H1 (cell line): ENCODE measurements at regions not wholly inside any gene's neighbourhood (a gene's known extent, or its start where the extent isn't known, plus 50 kb on each side); places are given as distances from the start of the nearest gene placed in this dataset.

Experiments
- CTCF ChIA-PET: fragments of 300-600 bp; sonication (Branson Sonifier 250); formaldehyde crosslinking; loops from one replicate; lab custom pipeline; 2021; ENCODE audit not compliant: partially characterized antibody; lab: Charles Lee
- POLR2A ChIA-PET: fragments of 300-600 bp; sonication (Branson Sonifier 250); formaldehyde crosslinking; loops from one replicate; lab custom pipeline; 2021; ENCODE audit warnings: inconsistent platforms; ENCODE audit not compliant: partially characterized antibody; lab: Charles Lee
- DNase-seq, 2 experiments: peaks; one replicate each; pipeline versions ENCODE4 v3.0.0 to v3.0.0-alpha.2; 2010 to 2022; ENCODE audit warnings: low spot score in 2 of 2, low read depth in 1 of 2, mixed read lengths in 1 of 2
- FAIRE-seq: peaks from 2 replicates; lab custom pipeline; 2011; peaks lifted over from hg19 to GRCh38; lab: Jason Lieb, UNC
- H2AFZ ChIP-seq: 2 replicates; pipeline ENCODE4 v1.8.1; 2012; ENCODE audit warnings: low read length, inconsistent platforms
- H2AK5ac ChIP-seq: 2 replicates; pipeline ENCODE4 v1.6.1; 2013; ENCODE audit warnings: low read depth, low read length
- H2BK120ac ChIP-seq: replicated peaks from 2 replicates; pipeline ENCODE3; 2013; ENCODE audit warnings: low read depth, low read length, inconsistent platforms
- H2BK12ac ChIP-seq: 2 replicates; pipeline ENCODE4 v1.6.1; 2013; ENCODE audit warnings: low read depth, low read length
- H2BK15ac ChIP-seq: 2 replicates; pipeline ENCODE4 v1.6.1; 2013; ENCODE audit warnings: low read length
- H2BK20ac ChIP-seq: 2 replicates; pipeline ENCODE4 v1.6.1; 2013; ENCODE audit warnings: low read length
- H2BK5ac ChIP-seq: 2 replicates; pipeline ENCODE4 v1.6.1; 2013; ENCODE audit warnings: low read depth, low read length
- H3K14ac ChIP-seq: 2 replicates; pipeline ENCODE4 v1.6.1; 2013; ENCODE audit warnings: inconsistent platforms; ENCODE audit not compliant: insufficient read length
- H3K18ac ChIP-seq: 2 replicates; pipeline ENCODE4 v1.6.1; 2013; ENCODE audit warnings: low read length; ENCODE audit errors: extremely low read depth
- H3K23ac ChIP-seq: 2 replicates; pipeline ENCODE4 v1.6.1; 2013; ENCODE audit warnings: inconsistent platforms; ENCODE audit not compliant: insufficient read length
- H3K23me2 ChIP-seq: 2 replicates; pipeline ENCODE4 v1.6.1; 2013; ENCODE audit warnings: low read depth, low read length
- H3K27ac ChIP-seq: 2 replicates; pipeline ENCODE4 v1.6.1; 2011; ENCODE audit warnings: low read depth, low read length, inconsistent platforms
- H3K27me3 ChIP-seq, 4 experiments: replicated peaks in 1 of 4; 1 replicate in 1 of 4; 2 replicates in 3 of 4; pipeline versions ENCODE4 v1.6.1 to v1.8.1; 2011 to 2013; ENCODE audit warnings: low read length in 3 of 4, mild to moderate bottlenecking in 3 of 4, inconsistent platforms in 2 of 4, mixed read lengths in 2 of 4, moderate library complexity in 1 of 4; ENCODE audit not compliant: control insufficient read depth in 3 of 4, insufficient read depth in 3 of 4; ENCODE audit errors: extremely low read depth in 1 of 4
- H3K36me3 ChIP-seq, 4 experiments: 2 replicates each; pipeline versions ENCODE4 v1.6.1 to v1.8.1; 2011 to 2013; ENCODE audit warnings: mild to moderate bottlenecking in 4 of 4, low read length in 3 of 4, moderate library complexity in 2 of 4, control low read depth in 1 of 4, inconsistent platforms in 1 of 4; ENCODE audit not compliant: insufficient read depth in 4 of 4, control insufficient read depth in 2 of 4
- H3K4ac ChIP-seq: replicated peaks from 2 replicates; pipeline ENCODE3; 2013; ENCODE audit warnings: low read length, low read depth, mixed read lengths, inconsistent platforms; ENCODE audit not compliant: insufficient read length
- H3K4me1 ChIP-seq, 4 experiments: replicated peaks in 1 of 4; 1 replicate in 1 of 4; 2 replicates in 3 of 4; pipeline versions ENCODE4 v1.6.1 to v1.8.1; 2011 to 2013; ENCODE audit warnings: low read length in 3 of 4, inconsistent platforms in 2 of 4, mixed read lengths in 1 of 4; ENCODE audit not compliant: insufficient read depth in 4 of 4, control insufficient read depth in 3 of 4
- H3K4me2 ChIP-seq, 2 experiments: 2 replicates each; pipeline versions ENCODE4 v1.6.1 to v1.8.1; 2011 to 2013; ENCODE audit warnings: low read depth in 2 of 2, low read length in 2 of 2, control low read depth in 1 of 2, inconsistent platforms in 1 of 2, mild to moderate bottlenecking in 1 of 2; ENCODE audit not compliant: insufficient read depth in 1 of 2
- H3K4me3 ChIP-seq, 4 experiments: fragments of 200-600, 300-600 bp in 1 of 4; sonication (generic), shearing (Covaris generic), sonication (Bioruptor Twin) in 1 of 4; 2 replicates each; pipeline versions ENCODE4 v1.5.1 to v1.8.1; 2011 to 2016; ENCODE audit warnings: low read length in 4 of 4, low read depth in 3 of 4, control low read depth in 2 of 4, inconsistent platforms in 2 of 4, mild to moderate bottlenecking in 2 of 4, mixed read lengths in 1 of 4, moderate library complexity in 1 of 4; ENCODE audit not compliant: insufficient read depth in 2 of 4; ENCODE audit errors: extremely low read depth in 1 of 4
- H3K56ac ChIP-seq: replicated peaks from 2 replicates; pipeline ENCODE3; 2013; ENCODE audit warnings: low read depth, mild to moderate bottlenecking, mixed read lengths, low read length, inconsistent platforms; ENCODE audit not compliant: insufficient read length
- H3K79me1 ChIP-seq: 2 replicates; pipeline ENCODE4 v1.6.1; 2013; ENCODE audit warnings: low read depth, low read length, control low read depth
- H3K79me2 ChIP-seq, 2 experiments: 2 replicates each; pipeline versions ENCODE4 v1.6.1 to v1.8.1; 2012 to 2013; ENCODE audit warnings: low read length in 2 of 2, mild to moderate bottlenecking in 2 of 2, inconsistent platforms in 1 of 2; ENCODE audit not compliant: insufficient read depth in 2 of 2, control insufficient read depth in 1 of 2
- H3K9ac ChIP-seq, 4 experiments: replicated peaks in 1 of 4; 1 replicate in 1 of 4; 2 replicates in 3 of 4; pipeline versions ENCODE4 v1.6.1 to v1.8.1; 2011 to 2013; ENCODE audit warnings: low read depth in 3 of 4, low read length in 3 of 4, control low read depth in 2 of 4, mild to moderate bottlenecking in 2 of 4, moderate library complexity in 2 of 4, inconsistent platforms in 1 of 4; ENCODE audit errors: extremely low read depth in 1 of 4
- H3K9me3 ChIP-seq, 2 experiments: 2 replicates each; pipeline versions ENCODE4 v1.6.1 to v1.8.1; 2012 to 2013; ENCODE audit warnings: mild to moderate bottlenecking in 2 of 2, moderate library complexity in 2 of 2, control low read depth in 1 of 2, inconsistent platforms in 1 of 2, low read depth in 1 of 2, low read length in 1 of 2, mixed read lengths in 1 of 2; ENCODE audit not compliant: insufficient read depth in 2 of 2
- H4K20me1 ChIP-seq, 2 experiments: replicated peaks in 1 of 2; 2 replicates each; pipeline versions ENCODE3 to v1.8.1; 2011 to 2013; ENCODE audit warnings: inconsistent platforms in 2 of 2, low read length in 2 of 2, mild to moderate bottlenecking in 1 of 2; ENCODE audit not compliant: insufficient read depth in 2 of 2, control insufficient read depth in 1 of 2
- H4K5ac ChIP-seq: 2 replicates; pipeline ENCODE4 v1.6.1; 2013; ENCODE audit warnings: low read length, low read depth, mixed read lengths, inconsistent platforms; ENCODE audit not compliant: insufficient read length
- H4K8ac ChIP-seq: 2 replicates; pipeline ENCODE4 v1.8.0; 2013; ENCODE audit warnings: mild to moderate bottlenecking, moderate library complexity, low read length, inconsistent platforms; ENCODE audit not compliant: insufficient read depth; ENCODE audit errors: extremely low read depth
- H4K91ac ChIP-seq: replicated peaks from 2 replicates; pipeline ENCODE3; 2013; ENCODE audit warnings: low read length, mixed read lengths, inconsistent platforms; ENCODE audit not compliant: insufficient read length
- CBX5 ChIP-seq: fragments of 300-800, 300-1000 bp; sonication (generic); IDR thresholded peaks from 2 replicates; pipeline ENCODE4 v1.7.1; 2016; ENCODE audit warnings: antibody characterized with exemption, low read length, low read depth
- EZH2 ChIP-seq: fragments of 200-600 bp; sonication (generic); IDR thresholded peaks from 2 replicates; pipeline ENCODE4 v1.7.1; 2012; ENCODE audit warnings: low read depth, mild to moderate bottlenecking, moderate library complexity, low read length, inconsistent platforms; ENCODE audit not compliant: severe bottlenecking
- FOSL1 ChIP-seq: IDR thresholded peaks from 2 replicates; pipeline ENCODE4 v1.6.1; 2011; ENCODE audit warnings: mild to moderate bottlenecking, low read depth, low read length, moderate library complexity; ENCODE audit not compliant: insufficient read depth
- GABPA ChIP-seq: IDR thresholded peaks from 2 replicates; pipeline ENCODE4 v1.6.1; 2011; ENCODE audit warnings: mild to moderate bottlenecking, low read length, moderate library complexity, borderline replicate concordance; ENCODE audit not compliant: insufficient read depth
- KDM4A ChIP-seq: IDR thresholded peaks from one replicate; pipeline ENCODE4 v1.7.1; 2012; ENCODE audit warnings: low read depth, mild to moderate bottlenecking, moderate library complexity, low read length, inconsistent platforms; ENCODE audit not compliant: severe bottlenecking
- KDM5A ChIP-seq: fragments of 200-600 bp; IDR thresholded peaks from 2 replicates; pipeline ENCODE4 v1.7.1; 2012; ENCODE audit warnings: mild to moderate bottlenecking, low read length, inconsistent platforms, mixed read lengths
- RAD21 ChIP-seq, 2 experiments: IDR thresholded peaks in 1 of 2; conservative IDR thresholded peaks in 1 of 2; 2 replicates each; pipeline ENCODE4 v1.6.1; 2011; ENCODE audit warnings: low read depth in 2 of 2, low read length in 2 of 2, improper control_type of control experiment in 1 of 2, inconsistent platforms in 1 of 2, mild to moderate bottlenecking in 1 of 2, moderate library complexity in 1 of 2
- RFX5 ChIP-seq: IDR thresholded peaks from 2 replicates; pipeline ENCODE4 v1.6.1; 2011; ENCODE audit warnings: low read depth, low read length, improper control_type of control experiment, borderline replicate concordance
- SP1 ChIP-seq: IDR thresholded peaks from 2 replicates; pipeline ENCODE4 v1.6.1; 2011; ENCODE audit warnings: low read depth, low read length
- SP4 ChIP-seq: IDR thresholded peaks from 2 replicates; pipeline ENCODE4 v1.6.1; 2012; ENCODE audit warnings: low read length, inconsistent platforms
- YY1 ChIP-seq: IDR thresholded peaks from 2 replicates; pipeline ENCODE4 v1.6.1; 2011; ENCODE audit warnings: low read depth, mild to moderate bottlenecking, low read length
- WGBS, 2 experiments: shearing (Covaris generic) in 1 of 2; methylation state at CpG; one replicate each; pipeline versions ENCODE4 v1.1.6 to v1.1.7; 2013 to 2015; ENCODE audit warnings: low lambda C conversion rate in 2 of 2, mixed read lengths in 2 of 2, inconsistent platforms in 1 of 2, low coverage in 1 of 2, missing lambda C conversion rate in 1 of 2; ENCODE audit not compliant: insufficient replicate concordance in 2 of 2, insufficient coverage in 1 of 2, insufficient read length in 1 of 2; ENCODE audit errors: extremely low coverage in 1 of 2, missing lambda C conversion rate in 1 of 2; 5-methylcytosine and 5-hydroxymethylcytosine counted together
- TF ChIP-seq, protein P1 (sequence below): IDR thresholded peaks from 2 replicates; pipeline ENCODE4 v1.6.1; 2011; ENCODE audit warnings: low read depth, mild to moderate bottlenecking, low read length; ENCODE audit not compliant: insufficient read depth

DNA sequence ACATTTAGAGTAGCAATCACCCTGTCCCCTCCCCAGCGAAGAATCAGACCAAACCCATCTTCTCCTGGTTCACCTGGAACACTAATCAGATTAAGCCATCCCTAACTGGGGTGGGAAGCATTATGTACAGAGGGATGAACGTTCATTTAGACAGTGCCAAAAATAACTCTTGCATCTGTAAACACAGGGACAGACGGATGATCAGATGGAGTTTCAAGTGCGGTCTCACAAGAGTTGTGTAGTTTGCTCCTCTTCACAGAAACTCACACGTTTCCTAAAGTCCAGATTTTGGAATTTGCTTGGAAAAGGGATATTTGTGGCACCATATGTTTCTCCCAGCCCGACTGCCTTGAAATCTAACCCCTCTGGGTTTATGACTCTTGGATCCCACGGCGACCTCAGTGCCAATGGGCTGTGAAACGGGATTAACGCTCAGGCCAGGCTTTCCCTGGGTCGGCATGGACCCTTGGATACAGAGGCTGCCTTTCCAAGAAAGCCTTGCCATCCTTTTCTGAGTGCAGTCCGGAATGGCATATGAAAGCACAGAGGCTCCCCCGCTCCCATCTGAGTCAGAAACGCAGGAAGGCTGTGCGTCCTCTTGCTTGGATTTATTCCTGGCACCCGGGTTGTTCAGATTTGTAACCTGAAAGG, 293.2 kb upstream of the HABP2 start:
- no peak overlapping the region for H2AFZ ChIP-seq
- CTCF ChIA-PET, result interaction anchor here (1.5 kb wide), 1 partner anchor 8 kb away, joined by 5 read pairs; no protein-coding TSS in a partner anchor

More for the DNA sequence above, 293.2 kb upstream of the HABP2 start:
- Histone ChIP-seq H2BK15ac (no peak overlapping the region), H3K4me1 (peaks cover 2 to 6% (median 4%) of the 10 kb centered on the region in 4 experiments; a peak in 6 of 7 replicates), H3K4ac (no peak overlapping the region), H3K79me1 (no peaks in the 10 kb centered on the region), H2BK5ac (no peak overlapping the region), H3K27me3 (no peaks in the 10 kb centered on the region; a peak in 2 of 7 replicates), H2AK5ac (no peak overlapping the region), H4K20me1 (no peaks in the 10 kb centered on the region), H3K27ac (no peak overlapping the region), H2BK120ac (no peak overlapping the region), H3K18ac (no peak overlapping the region), H3K14ac (no peak overlapping the region), H3K23ac (no peak overlapping the region)
- TF ChIP-seq CBX5 (no peak), RFX5 (no peak), RAD21 (IDR thresholded peaks at IDR 0.05 in 1 of 2, conservative IDR thresholded peaks at IDR 0.05 in 1 of 2; ENCODE audit: low read depth in 2 of 2, low read length in 2 of 2) (no peak), KDM4A (no peak), GABPA (no peak), SP4 (no peak), YY1 (no peak), FOSL1 (no peak), KDM5A (no peak), SP1 (no peak), EZH2 (no peak)
- TF ChIP-seq, protein P1, sequence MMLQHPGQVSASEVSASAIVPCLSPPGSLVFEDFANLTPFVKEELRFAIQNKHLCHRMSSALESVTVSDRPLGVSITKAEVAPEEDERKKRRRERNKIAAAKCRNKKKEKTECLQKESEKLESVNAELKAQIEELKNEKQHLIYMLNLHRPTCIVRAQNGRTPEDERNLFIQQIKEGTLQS, result no peak
- TF ChIP-seq, all 59 proteins: peak for 0
- Histone ChIP-seq H3K9ac (no peak overlapping the region), H4K8ac (no peak overlapping the region), H3K23me2 (no peaks in the 10 kb centered on the region), H2BK12ac (no peak overlapping the region), H3K36me3 (no peaks in the 10 kb centered on the region), H4K5ac (no peak overlapping the region), H3K4me2 (no peak overlapping the region), H3K4me3 (no peak overlapping the region), H3K9me3 (no peaks in the 10 kb centered on the region), H3K79me2 (no peaks in the 10 kb centered on the region), H4K91ac (no peak overlapping the region), H2BK20ac (no peak overlapping the region), H3K56ac (no peak overlapping the region)
- POLR2A ChIA-PET, result no interaction called here
- WGBS, 2 experiments, result 87% methylated on average over 16 of the region's 16 CpGs; no CpG with 5 or more reads in 1 of the 2 experiments
- FAIRE-seq (no peak), DNase-seq (no peak)
